ACHN (cell line): ENCODE measurements at regions not wholly inside any gene's neighbourhood (a gene's known extent, or its start where the extent isn't known, plus 50 kb on each side); places are given as distances from the start of the nearest gene placed in this dataset.

Experiments used
- DNase-seq: peaks from one replicate; pipeline ENCODE4 v3.0.0-alpha.2; 2015
- in situ Hi-C: cut with HindIII; loops from 2 replicates; pipeline ENCODE4 v1.10.0; 2017; ENCODE audit warnings: low sequenced_read_pairs, low pct_ligation_motif_present, low pct_unique_long_range_greater_than_20kb

- DNase-seq: no peak
- in situ Hi-C loops: no loop called here
Observed at GRCh38 chr6:21524201-21524600, 69.3 kb upstream of the SOX4 start.

GRCh38 chr6:21526974-21527373, 66.6 kb upstream of the SOX4 start:
- no peak for DNase-seq
- in situ Hi-C loops: no loop called here

- in situ Hi-C loops: no loop called here
- DNase-seq: no peak
Observed at GRCh38 chr6:21527731-21528130, 65.8 kb upstream of the SOX4 start.

GRCh38 chr6:21529431-21529830, 64.1 kb upstream of the SOX4 start:
- in situ Hi-C loops: no loop called here
- no peak for DNase-seq

GRCh38 chr6:21531393-21531792, 62.2 kb upstream of the SOX4 start:
- no peak for DNase-seq
- in situ Hi-C loops: no loop called here

- no peak for DNase-seq
Observed at GRCh38 chr6:21533678-21534077, 59.9 kb upstream of the SOX4 start.

GRCh38 chr6:21536280-21536766, 57.2 kb upstream of the SOX4 start:
- in situ Hi-C loops: no loop called here
- no peak for DNase-seq

More at GRCh38 chr6:21533678-21534077, 59.9 kb upstream of the SOX4 start:
- in situ Hi-C loops: no loop called here

GRCh38 chr6:21537637-21538036, 55.9 kb upstream of the SOX4 start:
- DNase-seq: no peak
- in situ Hi-C loops: no loop called here

- in situ Hi-C loops: no loop called here
- no peak for DNase-seq
Observed at GRCh38 chr6:21538186-21538798, 55.3 kb upstream of the SOX4 start.

GRCh38 chr6:21539621-21540100, 53.9 kb upstream of the SOX4 start:
- DNase-seq: no peak
- in situ Hi-C loops: no loop called here
